ENCODE measurements at regions not wholly inside any gene's neighbourhood (a gene's known extent, or its start where the extent isn't known, plus 50 kb on each side); places are given as distances from the start of the nearest gene placed in this dataset.

DNA sequence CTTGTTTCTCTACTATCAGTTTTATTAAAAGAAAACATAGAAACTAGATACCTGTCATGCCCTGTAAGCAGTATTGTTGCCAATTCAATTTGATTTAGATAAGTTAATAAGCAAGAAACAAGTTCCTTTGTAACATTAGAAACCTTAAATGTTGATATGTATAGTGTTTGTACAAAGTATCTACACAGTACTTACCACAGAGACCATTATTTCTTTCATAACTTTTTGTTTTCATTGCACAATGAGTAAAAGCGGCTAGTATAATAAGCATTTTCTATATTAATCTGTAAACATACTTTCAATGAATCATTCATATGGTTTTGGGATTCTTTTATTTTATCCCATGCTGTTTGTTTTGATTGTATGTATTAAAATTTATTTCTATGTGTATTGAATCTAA, 305.1 kb downstream of the TTC6 start:
- DNase-seq (ENCODE audit: insufficient read length, low spot score): no peak
- FAIRE-seq: no peak
- TF ChIP-seq POLR2A (IDR thresholded peaks at IDR 0.05; ENCODE audit: low read depth, low read length): no peak

DNA sequence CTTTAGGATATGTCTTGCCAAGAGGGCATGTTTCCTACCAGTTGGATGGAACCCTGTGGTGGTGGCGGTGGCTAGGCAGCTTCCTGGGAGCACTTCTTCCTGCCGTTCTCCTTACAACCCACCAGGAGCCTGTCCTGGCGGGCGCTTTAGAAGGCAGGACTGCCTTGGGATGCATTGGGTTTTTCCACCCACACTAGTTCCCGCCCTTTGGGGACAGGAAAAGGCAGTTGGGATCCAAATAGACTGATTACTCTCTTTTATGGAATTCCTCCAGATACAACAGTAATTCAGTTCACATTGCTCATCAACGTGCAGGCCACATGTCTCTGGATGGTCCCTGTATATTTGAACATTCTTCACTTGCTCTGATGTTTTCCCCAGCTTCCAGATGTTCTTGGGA, 305.7 kb upstream of the SSTR1 start:
- TF ChIP-seq POLR2A (IDR thresholded peaks at IDR 0.05; ENCODE audit: low read depth, low read length): no peak
- no peak for FAIRE-seq
- DNase-seq (ENCODE audit: insufficient read length, low spot score): no peak

DNA sequence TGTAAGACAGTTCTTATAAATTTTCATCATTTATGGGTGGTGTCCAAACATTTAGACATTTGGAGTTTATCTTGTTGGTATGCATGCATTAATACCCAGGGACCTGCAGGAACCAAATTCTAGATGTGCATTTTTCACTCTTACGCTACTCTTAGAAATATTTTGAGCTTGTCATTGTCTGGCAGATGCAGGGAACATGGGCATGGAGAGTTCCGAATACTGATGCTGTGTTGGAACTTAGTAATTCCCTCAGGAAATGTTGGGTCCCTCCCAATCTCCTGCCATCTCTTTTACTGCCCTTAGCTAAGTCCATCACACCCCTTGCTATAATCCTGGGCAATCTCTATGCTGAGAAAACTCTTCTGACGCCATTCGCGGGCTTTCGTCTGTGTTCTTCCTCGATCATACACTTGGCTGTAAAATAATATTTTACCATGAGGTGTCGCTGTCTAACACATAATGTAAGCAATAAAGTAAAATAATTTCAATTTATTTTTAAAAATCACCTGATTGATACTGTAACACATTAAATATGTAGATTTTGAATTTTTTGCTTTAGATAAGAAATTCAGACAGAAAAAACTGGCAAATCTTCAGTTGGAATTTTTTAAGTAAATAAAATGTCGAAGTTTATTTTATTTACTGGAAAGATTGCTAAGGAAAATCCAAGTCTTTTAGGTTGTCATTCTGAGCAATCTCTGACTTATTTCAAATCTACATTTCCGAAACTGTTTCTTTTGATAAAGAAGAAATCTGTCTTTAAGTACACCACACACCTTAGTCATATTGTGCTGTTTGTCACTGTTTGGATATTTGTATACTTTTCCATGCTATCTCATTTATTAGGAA, 304.1 kb upstream of the SSTR1 start:
- DNase-seq (ENCODE audit: insufficient read length, low spot score) (peak; percentile 1), FAIRE-seq (no peak)
- no peak for TF ChIP-seq POLR2A (IDR thresholded peaks at IDR 0.05; ENCODE audit: low read depth, low read length)

DNA sequence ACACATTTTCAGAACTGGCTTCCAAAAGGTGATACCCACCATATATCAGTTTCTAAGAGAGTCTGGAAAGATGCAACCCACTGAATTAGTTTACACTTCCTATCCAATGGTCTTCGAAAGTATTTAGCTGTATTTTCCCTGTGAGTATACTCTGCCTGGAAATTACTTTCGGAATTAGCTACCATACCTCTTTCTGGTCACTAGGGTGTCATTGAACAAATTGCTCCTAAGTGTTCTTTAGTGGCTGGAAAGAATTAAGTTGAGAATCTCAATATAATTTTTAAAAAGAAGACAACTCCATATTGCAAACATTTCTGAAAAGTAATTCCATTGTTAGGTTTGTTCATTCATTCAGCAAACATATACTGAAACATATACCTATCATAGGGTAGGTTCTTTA, 283.1 kb upstream of the SSTR1 start:
- TF ChIP-seq POLR2A (IDR thresholded peaks at IDR 0.05; ENCODE audit: low read depth, low read length): no peak
- DNase-seq (ENCODE audit: insufficient read length, low spot score): no peak
- no peak for FAIRE-seq

DNA sequence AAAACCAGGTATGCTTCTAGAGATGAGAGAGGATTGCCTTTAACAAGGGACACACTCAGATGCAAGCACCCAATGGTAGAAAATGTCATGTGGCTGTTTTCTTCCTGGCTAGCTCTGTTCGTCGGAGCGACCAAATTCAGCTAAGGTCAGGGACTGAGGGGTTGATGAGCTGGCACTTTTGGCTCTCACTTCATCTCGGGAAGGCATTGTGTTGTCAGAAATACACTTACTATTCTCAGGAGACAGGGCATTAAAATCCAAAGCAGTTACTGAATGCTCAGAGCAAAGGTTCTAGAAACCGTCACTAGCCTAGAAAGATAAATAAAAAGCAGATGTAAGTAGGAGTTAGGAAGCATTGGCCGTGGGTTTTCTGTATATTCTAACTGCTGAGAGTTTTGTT, 275.7 kb upstream of the SSTR1 start:
- FAIRE-seq: no peak
- DNase-seq (ENCODE audit: insufficient read length, low spot score): no peak
- TF ChIP-seq POLR2A (IDR thresholded peaks at IDR 0.05; ENCODE audit: low read depth, low read length): no peak

DNA sequence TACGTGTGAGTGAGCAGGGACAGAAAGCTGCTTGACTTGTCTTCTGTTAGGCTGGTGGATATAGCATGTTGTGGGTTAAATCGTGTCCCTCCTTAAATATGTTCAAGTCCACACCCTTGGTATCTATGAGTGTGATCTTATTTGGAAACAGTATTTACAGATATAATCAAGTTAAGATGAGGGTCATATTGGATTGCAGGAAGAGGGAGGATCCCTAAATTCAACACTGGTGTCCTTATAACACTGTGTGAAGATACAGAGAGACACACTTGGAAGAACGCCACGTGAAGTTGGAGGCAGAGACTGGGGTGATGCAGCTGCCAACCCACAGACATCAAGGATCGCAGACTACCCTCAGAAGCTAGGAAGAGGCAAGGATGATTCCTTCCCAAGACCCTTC, 275.2 kb upstream of the SSTR1 start:
- no peak for TF ChIP-seq POLR2A (IDR thresholded peaks at IDR 0.05; ENCODE audit: low read depth, low read length)
- no peak for FAIRE-seq
- DNase-seq (ENCODE audit: insufficient read length, low spot score): no peak

DNA sequence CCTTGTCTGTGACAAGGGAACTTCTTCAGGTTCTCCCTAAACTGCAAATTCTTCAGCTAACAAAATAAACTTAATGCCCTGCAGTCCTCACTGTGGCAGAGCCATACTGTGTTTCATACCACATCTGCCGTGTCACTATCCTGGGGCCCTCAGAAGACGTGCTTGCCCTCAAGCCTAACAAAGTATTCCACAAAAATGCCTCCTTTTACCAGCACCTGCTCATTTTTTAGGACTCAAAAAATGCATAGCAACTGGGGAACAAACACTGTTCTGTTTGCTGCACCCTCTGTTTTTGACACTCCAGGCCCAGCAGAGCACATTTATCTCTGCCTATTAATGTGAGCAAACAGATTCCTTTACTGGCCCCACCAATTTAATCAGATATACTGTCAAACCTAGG, 270.7 kb upstream of the SSTR1 start:
- FAIRE-seq: no peak
- TF ChIP-seq POLR2A (IDR thresholded peaks at IDR 0.05; ENCODE audit: low read depth, low read length): no peak
- DNase-seq (ENCODE audit: insufficient read length, low spot score): no peak

DNA sequence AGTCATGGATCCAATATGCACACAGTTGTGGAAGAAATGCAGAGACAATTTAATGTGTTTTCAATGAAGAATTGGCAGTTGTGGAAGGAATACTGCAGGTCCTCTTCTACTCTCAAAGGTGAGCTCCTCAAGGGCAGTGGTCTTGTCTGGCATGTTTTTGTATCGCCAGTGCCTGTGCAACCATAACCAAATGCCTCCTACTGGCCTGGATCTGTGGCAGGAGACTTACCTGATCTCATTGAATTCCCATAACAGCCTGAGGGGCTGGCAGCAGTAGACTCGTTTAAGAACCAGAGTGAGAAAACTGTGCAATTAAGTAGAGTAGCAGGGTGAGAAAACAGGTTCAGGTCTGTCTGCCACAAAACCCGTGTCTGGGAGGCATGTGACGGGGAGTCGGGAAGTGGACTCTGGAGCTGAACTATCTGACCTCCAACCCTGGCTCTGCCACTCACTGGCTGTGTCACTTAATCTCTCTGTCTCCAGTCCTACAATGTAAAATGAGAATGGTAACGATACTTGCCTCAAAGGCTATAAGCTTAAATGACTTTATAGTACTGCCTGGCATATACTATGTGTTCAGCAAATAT, 268.2 kb upstream of the SSTR1 start:
- TF ChIP-seq POLR2A (IDR thresholded peaks at IDR 0.05; ENCODE audit: low read depth, low read length): no peak
- FAIRE-seq: no peak
- DNase-seq (ENCODE audit: insufficient read length, low spot score): no peak

DNA sequence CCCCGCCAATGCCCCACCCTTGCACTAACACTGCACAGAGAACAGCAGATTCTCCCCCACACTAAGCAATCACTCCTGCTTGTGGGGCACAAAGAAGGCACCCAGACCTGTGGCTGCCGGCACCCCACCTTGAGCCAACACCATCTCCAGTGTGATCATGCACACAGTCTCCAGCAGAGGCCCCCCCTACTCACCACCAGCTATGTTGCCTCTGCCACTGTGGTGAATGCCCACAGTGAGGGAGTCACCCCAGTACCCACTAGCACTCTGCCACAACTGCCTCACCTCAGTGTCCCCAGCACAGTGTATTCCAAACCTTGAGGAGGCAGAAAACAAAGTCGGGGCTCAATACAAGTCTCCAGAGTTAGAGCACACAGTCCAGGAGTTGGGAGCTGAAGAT, 261.7 kb upstream of the SSTR1 start:
- no peak for TF ChIP-seq POLR2A (IDR thresholded peaks at IDR 0.05; ENCODE audit: low read depth, low read length)
- no peak for DNase-seq (ENCODE audit: insufficient read length, low spot score)
- FAIRE-seq: no peak

DNA sequence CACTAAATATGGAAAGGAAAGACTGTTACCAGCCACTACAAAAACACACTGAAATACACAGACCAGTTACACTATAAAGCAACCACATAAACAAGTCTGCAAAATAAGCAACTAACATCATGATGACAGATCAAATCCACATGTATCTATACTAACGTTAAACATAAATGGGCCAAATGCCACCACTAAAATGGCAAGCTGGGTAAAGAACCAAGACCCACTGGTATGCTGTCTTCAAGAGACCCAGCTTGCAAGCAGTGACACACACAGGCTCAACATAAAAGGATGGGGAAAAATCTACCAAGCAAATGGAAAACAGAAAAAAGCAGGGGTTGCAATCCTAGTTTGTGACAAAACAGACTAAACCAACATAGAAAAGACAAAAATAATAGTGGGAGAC, 260.9 kb upstream of the SSTR1 start:
- no peak for TF ChIP-seq POLR2A (IDR thresholded peaks at IDR 0.05; ENCODE audit: low read depth, low read length)
- no peak for DNase-seq (ENCODE audit: insufficient read length, low spot score)
- FAIRE-seq: no peak

DNA sequence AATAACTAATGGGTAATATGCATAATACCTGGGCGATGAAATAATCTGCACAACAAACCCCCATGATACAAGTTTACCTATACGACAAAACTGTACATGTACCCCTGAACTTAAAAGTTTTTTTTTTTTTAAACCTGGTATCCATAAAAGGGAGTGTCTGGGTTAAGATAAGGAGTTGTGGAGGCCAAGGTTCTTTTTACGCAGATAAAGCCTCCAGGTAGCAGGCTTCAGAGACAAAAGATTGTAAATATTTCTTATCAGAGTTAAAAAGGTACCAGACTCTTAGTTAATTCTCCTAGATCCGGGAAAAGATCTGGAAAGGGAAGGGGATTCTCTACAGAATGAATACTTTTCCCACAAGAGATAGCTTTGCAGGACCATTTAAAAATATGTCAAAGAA, 259.4 kb upstream of the SSTR1 start:
- TF ChIP-seq POLR2A (IDR thresholded peaks at IDR 0.05; ENCODE audit: low read depth, low read length): no peak
- DNase-seq (ENCODE audit: insufficient read length, low spot score) (no peak), FAIRE-seq (no peak)

DNA sequence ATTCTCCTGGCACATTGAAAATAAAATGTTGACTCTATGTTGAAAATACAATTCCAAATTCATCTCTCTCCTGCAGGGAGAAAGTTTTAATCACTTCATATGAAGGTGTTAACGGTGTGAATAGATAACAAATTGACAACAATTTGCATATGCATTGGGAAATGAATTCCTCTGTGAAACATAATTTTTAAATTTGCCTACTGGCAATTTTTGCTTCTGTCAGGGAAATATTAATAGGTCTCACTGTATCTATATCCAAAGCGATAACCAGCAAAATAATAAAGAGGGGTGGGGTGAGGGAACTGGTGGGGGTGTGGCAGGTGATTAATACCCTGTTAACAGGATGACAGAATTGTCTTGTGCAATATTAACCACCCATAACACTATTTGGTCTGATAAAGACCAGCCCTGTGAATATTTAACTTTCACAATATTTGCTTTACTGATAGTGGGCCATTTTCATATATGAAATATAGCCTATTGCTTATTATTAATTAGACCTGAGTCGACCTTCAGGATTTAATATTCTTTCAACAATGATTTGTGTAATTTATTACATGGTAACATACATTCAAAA, 239.0 kb upstream of the SSTR1 start:
- FAIRE-seq: no peak
- TF ChIP-seq POLR2A (IDR thresholded peaks at IDR 0.05; ENCODE audit: low read depth, low read length): no peak

DNA sequence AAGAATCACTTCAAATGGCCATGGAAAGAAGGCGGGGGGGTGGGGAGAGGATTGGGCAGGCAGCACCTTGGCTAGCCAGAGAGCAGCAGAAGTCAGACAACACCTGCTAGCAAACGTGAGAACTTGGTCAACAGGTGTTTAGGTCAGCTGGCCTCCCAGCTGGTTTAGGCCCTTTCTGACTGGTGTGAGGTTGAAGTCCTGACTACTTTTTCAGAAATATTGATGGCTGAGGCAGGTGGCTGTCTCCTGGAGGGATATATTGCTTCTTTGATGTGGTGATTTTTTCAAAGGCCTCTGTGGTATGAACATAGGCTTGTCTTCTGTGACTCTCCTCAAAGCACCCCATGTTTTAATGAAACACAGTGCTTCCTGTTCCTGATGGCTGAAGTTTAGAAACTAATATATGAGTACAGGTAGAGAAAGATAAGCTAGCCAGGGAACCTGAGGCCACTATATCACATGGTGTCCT, 238.2 kb upstream of the SSTR1 start:
- no peak for FAIRE-seq
- no peak for DNase-seq (ENCODE audit: insufficient read length, low spot score)
- TF ChIP-seq POLR2A (IDR thresholded peaks at IDR 0.05; ENCODE audit: low read depth, low read length): no peak

More for the DNA sequence above, 239.0 kb upstream of the SSTR1 start:
- DNase-seq (ENCODE audit: insufficient read length, low spot score): no peak

DNA sequence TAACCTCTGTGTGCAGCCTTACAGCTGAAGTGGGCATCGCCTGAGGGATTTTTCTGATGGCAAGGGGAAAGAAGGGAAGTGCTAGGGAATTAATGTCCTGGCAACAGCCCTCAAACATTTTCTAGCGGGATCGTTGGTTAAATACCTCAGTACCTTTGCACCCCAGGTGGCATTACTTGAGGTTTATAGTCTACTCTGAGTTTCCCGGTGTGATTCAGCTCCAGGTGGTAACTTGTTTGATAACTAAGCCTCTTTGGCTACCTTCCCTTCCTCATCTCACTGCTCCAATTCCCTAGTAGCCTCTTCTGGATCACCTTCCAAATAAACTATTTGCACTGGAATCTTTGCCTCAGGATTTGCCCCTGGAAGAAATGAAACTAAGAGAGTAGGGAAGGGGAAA, 237.0 kb upstream of the SSTR1 start:
- no peak for TF ChIP-seq POLR2A (IDR thresholded peaks at IDR 0.05; ENCODE audit: low read depth, low read length)
- FAIRE-seq (no peak), DNase-seq (ENCODE audit: insufficient read length, low spot score) (no peak)

Data from H54 (cell line).